ENCODE measurements at regions not wholly inside any gene's neighbourhood (a gene's known extent, or its start where the extent isn't known, plus 50 kb on each side); places are given as distances from the start of the nearest gene placed in this dataset.
"Not testable (repeated sequence)": the region's sequence is repeated elsewhere in the genome, so short reads cannot be mapped to it uniquely, and the experiment has no call there.

DNA sequence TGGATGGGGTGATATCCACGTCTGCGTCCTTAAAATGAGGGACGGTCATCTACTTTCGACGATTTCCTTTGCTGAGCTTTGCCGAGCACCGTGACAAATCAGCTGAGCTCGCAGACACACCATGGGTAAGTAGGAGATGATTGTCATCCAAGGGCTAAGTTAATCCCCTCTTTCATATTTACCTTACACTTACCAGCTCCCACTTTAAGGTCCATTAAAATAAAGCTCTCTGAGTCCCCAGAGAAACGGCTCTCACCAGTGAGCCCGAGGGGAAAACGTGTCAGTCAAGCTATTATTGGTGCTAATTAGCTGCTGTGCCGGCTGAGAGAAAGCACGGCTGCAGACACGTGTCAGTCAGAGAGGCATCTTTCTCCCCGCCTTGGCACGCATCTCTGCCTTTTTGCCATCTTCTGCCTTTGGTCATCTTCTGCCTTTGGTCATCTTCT lies 72.2 kb downstream of the CRLF2 start:
- no peak for DNase-seq (ENCODE audit: extremely low read depth in 1 of 2, low read depth in 1 of 2)

GRCh38 chrX:1139185-1139500 lies 73.3 kb downstream of the CRLF2 start:
- no peak for DNase-seq (ENCODE audit: extremely low read depth in 1 of 2, low read depth in 1 of 2)

GRCh38 chrX:1138476-1139184 lies 73.8 kb downstream of the CRLF2 start:
- DNase-seq (ENCODE audit: extremely low read depth in 1 of 2, low read depth in 1 of 2): no peak

GRCh38 chrX:1137531-1137930 lies 74.9 kb downstream of the CRLF2 start:
- DNase-seq (ENCODE audit: extremely low read depth in 1 of 2, low read depth in 1 of 2): no peak

- not testable (repeated sequence) for DNase-seq (ENCODE audit: extremely low read depth in 1 of 2, low read depth in 1 of 2)
Observed at GRCh38 chrX:1136582-1136981, 75.9 kb downstream of the CRLF2 start.

DNA sequence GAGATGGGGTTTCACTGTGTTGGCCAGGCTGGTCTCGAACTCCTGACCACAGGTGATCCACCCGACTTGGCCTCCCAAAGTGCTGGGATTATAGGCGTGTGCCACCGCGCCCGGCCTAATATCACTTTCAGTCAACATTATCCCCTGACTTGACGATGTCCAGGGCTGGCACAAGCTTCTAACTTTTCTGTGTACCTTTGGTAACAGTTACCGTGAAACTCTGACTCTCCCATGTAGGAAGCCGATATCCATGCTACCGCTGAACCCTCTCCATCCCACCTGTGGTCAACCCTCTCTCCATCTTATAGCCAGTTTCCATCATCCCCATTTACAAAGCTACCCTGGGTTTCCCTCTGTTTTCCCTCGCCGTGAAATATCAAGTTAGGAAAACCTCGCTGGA lies 77.5 kb downstream of the CRLF2 start:
- no peak for DNase-seq (ENCODE audit: extremely low read depth in 1 of 2, low read depth in 1 of 2)

- DNase-seq (ENCODE audit: extremely low read depth in 1 of 2, low read depth in 1 of 2): no peak
Observed at GRCh38 chrX:1134156-1134555, 78.3 kb downstream of the CRLF2 start.

- no peak for DNase-seq (ENCODE audit: extremely low read depth in 1 of 2, low read depth in 1 of 2)
Observed at GRCh38 chrX:1126738-1127137, 85.7 kb downstream of the CRLF2 start.

DNA sequence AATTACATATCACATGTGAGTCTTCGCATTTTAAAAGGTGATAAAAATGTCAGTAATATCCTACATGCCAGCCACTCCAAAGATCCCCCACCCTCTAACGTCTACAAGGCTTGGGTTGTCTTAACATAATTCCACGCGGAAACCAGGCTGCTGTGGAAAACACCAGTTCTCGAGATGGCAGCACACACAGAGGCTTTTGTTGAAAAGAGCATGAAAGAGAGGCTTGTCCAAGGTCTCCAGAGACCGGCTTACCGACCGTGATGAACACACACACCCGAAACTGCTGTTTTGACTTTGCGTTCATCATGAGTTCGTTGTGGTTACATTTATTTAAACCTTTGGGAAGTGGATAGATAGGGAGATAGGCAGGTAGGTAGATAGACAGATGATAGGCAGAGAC lies 87.9 kb downstream of the CRLF2 start:
- DNase-seq (ENCODE audit: extremely low read depth in 1 of 2, low read depth in 1 of 2): no peak

DNA sequence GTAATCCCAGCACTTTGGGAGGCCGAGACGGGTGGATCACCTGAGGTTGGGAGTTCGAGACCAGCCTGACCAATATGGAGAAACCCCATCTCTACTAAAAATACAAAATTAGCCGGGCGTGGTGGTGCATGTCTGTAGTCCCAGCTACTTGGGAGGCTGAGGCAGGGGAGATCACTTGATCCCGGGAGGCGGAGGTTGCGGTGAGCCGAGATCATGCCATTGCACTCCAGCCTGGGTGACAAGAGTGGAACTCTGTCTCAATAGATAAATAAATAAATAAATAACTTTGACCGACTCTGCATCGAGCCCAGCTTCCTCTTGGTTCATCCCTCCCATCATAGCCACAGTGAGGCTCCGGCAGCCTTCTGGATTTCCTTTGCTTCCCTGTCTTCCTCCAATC lies 89.6 kb downstream of the CRLF2 start:
- not testable (repeated sequence) for DNase-seq (ENCODE audit: extremely low read depth in 1 of 2, low read depth in 1 of 2)

DNA sequence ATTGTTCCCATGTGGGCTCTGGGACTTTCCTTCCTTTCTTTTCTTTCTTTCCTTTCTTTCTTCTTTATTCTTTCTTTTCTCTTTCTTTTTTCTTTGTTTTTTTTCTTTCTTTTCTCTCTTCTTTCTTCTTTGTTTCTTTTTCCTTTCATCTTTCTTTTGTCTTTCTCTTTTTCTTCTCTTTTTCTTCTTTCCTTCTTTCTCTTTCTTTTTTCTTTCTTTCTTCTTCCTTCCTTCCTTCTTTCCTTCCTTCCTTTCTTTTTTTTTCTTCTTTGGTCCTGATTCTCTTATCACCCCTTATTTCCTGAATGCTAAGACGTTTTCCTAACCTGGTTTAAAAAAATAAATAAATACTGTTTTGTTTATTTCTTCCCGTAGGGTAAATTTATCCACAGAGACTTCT lies 93.2 kb downstream of the CRLF2 start:
- no peak for DNase-seq (ENCODE audit: extremely low read depth in 1 of 2, low read depth in 1 of 2)

- DNase-seq (ENCODE audit: extremely low read depth in 1 of 2, low read depth in 1 of 2): no peak
Observed at GRCh38 chrX:1118572-1119199, 93.8 kb downstream of the CRLF2 start.

DNA sequence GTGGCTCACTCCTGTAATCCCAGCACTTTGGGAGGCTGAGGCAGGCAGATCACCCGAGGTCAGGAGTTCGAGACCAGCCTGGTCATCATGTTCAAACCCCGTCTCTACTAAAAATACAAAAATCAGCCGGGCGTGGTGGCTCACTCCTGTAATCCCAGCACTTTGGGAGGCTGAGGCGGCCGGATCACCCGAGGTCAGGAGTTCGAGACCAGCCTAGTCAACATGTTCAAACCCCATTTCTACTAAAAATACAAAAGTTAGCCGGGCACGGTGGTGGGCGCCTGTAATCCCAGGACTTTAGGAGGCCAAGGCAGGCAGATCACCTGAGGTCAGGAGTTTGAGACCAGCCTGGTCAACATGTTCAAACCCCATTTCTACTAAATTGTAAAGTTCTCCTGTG lies 97.0 kb downstream of the CRLF2 start:
- DNase-seq (ENCODE audit: extremely low read depth in 1 of 2, low read depth in 1 of 2): not testable (repeated sequence)

DNA sequence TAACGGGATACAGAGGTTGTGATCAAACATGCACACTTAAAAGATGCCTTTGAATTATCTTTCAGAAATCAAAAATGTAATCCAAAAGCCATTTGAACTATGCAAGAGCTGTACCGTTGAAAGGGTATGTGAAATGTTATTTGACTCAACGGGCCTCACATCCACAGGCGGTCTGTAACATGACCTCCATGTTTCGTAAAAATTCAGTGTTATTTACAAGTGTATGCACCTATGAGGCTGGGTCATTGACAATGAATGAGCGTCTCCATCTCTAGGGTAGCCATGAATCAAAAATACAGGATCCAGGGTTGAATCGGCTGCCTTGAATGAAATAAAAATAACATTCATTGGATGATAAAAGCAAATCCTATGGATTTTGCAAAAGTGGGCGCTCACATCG lies 100.1 kb downstream of the CRLF2 start:
- DNase-seq (ENCODE audit: extremely low read depth in 1 of 2, low read depth in 1 of 2): no peak

DNA sequence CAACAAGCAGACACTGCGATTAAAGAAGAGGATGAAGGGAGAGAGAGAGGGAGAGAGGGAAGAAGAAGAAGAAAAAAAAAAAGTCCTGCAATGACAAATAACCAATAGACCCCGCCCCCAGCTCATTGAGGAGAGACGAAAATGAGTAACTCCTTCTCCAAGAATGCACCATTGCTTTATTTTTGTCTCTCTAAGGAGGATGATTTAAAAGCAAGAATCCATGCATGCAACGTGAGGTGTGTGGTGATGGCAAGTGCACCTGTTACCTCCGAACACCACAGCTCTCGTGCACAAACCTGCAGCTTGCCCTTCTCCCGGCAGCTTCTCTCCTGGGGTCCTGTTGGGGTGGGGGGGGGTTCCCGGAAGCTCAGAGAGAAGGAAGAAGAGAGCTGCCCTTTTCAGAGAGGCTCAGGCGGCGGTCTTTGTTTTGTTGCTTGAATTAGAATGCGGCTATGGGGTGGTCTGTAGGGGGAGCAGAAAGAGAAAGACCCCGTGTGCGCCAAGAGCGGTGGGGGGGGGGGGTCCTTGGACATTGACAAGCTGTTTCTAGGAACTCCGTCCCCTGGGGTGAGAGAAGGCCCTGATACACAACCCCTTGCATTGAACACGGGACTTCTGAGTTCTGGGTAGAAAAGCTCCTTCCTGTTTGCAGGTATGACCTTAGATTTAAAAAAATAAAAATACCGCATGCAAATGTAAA lies 100.7 kb downstream of the CRLF2 start:
- DNase-seq (ENCODE audit: extremely low read depth in 1 of 2, low read depth in 1 of 2): no peak

DNA sequence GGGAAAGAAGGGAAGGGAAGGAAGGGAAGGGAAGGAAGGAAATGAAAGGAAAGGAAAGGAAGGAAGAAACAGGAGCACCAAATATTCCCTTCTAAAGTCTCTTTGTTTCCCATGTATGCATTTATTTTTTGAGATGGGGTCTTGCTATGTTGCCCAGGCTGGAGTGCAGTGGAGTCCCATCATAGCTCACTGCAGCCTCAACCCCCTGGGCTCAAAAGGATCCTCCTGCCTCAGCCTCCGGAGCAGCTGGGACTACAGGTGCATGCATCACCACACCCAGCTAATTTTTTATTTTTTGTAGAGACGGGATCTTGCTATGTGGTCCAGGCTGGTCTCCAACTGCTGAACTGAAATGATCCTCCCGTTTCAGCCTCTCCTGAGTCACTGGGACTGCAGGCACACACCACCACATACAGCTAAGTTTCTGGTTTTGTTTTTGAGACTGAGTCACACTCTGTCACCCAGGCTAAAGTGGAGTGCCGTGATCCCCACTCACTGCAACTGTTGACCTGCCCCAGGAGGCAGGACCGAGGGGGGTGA lies 102.8 kb downstream of the CRLF2 start:
- no peak for DNase-seq (ENCODE audit: extremely low read depth in 1 of 2, low read depth in 1 of 2)

- DNase-seq (ENCODE audit: extremely low read depth in 1 of 2, low read depth in 1 of 2): no peak
Observed at GRCh38 chrX:1108501-1109445, 103.7 kb downstream of the CRLF2 start.

GRCh38 chrX:1106478-1107210 lies 105.8 kb downstream of the CRLF2 start:
- DNase-seq (ENCODE audit: extremely low read depth in 1 of 2, low read depth in 1 of 2): no peak

GRCh38 chrX:1105671-1106419 lies 106.6 kb downstream of the CRLF2 start:
- DNase-seq (ENCODE audit: extremely low read depth in 1 of 2, low read depth in 1 of 2): no peak

Data from activated CD8-positive, alpha-beta memory T cell treated with anti-CD3 and anti-CD28 coated beads for 1 hour (primary cell).